ENCODE measurements at regions not wholly inside any gene's neighbourhood (a gene's known extent, or its start where the extent isn't known, plus 50 kb on each side); places are given as distances from the start of the nearest gene placed in this dataset.
A peak's percentile ranks its signal among the peaks of the same experiment; 100 is the strongest.

DNA sequence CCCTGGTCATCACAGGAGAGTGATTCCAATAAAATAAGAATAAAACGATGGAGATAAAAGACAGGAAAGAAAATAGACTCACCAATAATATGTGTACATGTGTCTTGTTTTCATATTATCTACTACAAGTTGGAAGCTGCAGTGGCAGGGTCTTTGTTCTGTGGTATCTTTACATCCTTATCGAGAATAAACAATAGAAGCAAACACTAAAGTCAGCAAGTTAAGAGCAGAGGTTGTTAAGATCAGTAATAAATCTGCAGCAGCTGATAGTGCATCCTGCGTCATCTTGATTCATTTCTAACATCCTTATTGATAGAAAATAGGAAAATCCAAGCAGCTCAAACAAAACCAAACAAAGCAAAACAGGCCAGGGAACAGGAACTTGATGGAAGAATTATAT is 107.4 kb downstream of the RPS29 start:
- DNase-seq (ENCODE audit: low spot score) (no peak), ATAC-seq (ENCODE audit: low FRiP score) (no peak)
- no peak for TF ChIP-seq CTCF (IDR thresholded peaks at IDR 0.05)

- DNase-seq (ENCODE audit: low spot score) (no peak), ATAC-seq (ENCODE audit: low FRiP score) (no peak)
- TF ChIP-seq CTCF (IDR thresholded peaks at IDR 0.05) = no peak
Observed at GRCh38 chr14:49467091-49467490, 119.1 kb downstream of the RPS29 start.

GRCh38 chr14:49464885-49465284 is 121.3 kb downstream of the RPS29 start:
- ATAC-seq (ENCODE audit: low FRiP score) = no peak
- no peak for TF ChIP-seq CTCF (IDR thresholded peaks at IDR 0.05)
- DNase-seq (ENCODE audit: low spot score) = no peak

- ATAC-seq (ENCODE audit: low FRiP score) = no peak
- no peak for DNase-seq (ENCODE audit: low spot score)
- no peak for TF ChIP-seq CTCF (IDR thresholded peaks at IDR 0.05)
Observed at GRCh38 chr14:49463146-49463545, 123.0 kb downstream of the RPS29 start.

DNA sequence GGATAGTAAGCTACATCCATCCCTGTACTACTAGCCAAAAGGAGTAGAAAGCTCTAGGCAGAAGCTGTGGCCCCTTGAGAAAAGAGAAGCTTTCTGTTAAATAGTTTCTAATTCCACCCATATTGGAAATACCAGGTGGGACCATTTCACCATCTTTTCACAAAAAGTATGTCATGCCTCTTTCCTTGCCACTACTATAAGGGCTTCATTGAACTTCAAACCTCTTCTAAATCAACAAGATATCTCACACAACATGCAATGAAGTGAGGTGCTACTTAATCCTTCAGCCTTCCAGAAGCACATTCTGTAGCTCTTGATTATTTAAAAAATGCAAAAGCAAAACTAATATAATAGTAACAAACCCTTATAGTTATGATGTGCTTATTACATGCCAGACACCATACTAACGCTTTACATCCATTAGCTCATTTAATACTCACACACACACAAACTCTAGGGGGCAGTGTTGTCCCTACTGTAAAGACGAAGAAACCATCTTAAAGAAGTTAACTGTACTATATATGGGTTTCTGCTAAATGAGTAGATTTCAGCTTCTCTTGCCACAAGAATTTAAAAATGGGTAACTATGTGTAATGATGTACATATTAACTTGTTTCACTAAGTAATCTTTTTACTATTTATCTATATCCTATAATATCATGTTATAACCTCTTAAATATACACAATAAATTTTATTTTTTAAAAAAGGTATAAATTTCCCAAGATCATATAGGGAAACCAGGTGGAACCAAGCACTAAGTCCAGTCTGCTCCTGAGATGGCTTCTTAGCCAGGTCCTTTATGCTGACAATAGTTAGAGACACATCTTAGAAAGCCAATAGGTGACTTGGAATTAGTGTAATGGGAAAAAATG is 124.4 kb downstream of the RPS29 start:
- no peak for TF ChIP-seq CTCF (IDR thresholded peaks at IDR 0.05)
- ATAC-seq (ENCODE audit: low FRiP score) = peak; percentile 86

DNA sequence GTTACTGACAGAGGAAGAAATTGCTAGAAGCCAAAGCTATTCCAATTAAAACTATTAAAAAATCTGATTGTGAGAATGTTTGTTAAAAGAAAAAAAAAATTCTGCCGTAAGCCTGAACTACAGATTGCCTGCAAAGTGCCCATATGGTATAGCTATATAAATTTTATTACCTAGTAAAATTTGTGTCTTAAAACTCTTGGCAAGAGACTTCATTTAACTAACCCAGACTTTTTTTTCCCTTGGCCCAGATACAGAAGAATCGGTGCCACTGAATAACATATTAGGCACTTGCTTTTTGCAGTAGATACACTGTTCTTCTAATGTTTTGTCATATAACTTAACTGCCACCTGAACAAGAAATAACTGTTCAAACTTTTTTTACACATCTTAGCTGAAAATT is 125.5 kb downstream of the RPS29 start:
- TF ChIP-seq CTCF (IDR thresholded peaks at IDR 0.05) = no peak

More for the DNA sequence above, 124.4 kb downstream of the RPS29 start:
- DNase-seq (ENCODE audit: low spot score) = peak; percentile 33

DNA sequence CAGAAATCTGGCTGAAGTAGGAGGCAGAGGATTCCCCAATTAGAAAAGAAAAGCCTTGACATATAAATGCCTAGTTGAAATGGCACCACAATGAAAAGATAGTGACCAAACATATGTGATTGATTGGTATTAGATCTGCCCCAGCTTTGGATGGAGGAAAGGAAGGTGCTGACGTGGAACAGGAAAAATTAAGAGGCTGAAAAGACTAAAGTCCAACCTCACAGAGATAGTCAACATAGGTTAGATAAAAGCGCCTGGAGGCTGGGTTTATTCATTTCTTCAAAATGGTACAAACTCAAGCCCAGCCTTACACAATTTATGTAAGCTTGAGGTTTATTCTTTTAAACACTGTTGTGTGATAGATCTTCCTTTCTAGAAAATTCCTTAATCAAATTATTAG is 129.6 kb downstream of the RPS29 start:
- DNase-seq (ENCODE audit: low spot score) (no peak), ATAC-seq (ENCODE audit: low FRiP score) (no peak)
- no peak for TF ChIP-seq CTCF (IDR thresholded peaks at IDR 0.05)

More for the DNA sequence above, 125.5 kb downstream of the RPS29 start:
- ATAC-seq (ENCODE audit: low FRiP score) (no peak), DNase-seq (ENCODE audit: low spot score) (no peak)
